Amniotic epithelial cell (primary cell): ENCODE measurements at regions not wholly inside any gene's neighbourhood (a gene's known extent, or its start where the extent isn't known, plus 50 kb on each side); places are given as distances from the start of the nearest gene placed in this dataset.
A peak's percentile ranks its signal among the peaks of the same experiment; 100 is the strongest.
"Not testable (repeated sequence)": the region's sequence is repeated elsewhere in the genome, so short reads cannot be mapped to it uniquely, and the experiment has no call there.

Experiments
- DNase-seq: peaks from one replicate; pipeline ENCODE4 v3.0.0-alpha.2; 2010; ENCODE audit warnings: low read depth

- DNase-seq, result no peak
Measured at GRCh38 chr2:190584980-190585661, 50.6 kb upstream of the NEMP2 start.

- DNase-seq, result no peak
Measured at GRCh38 chr2:190587106-190587505, 52.6 kb upstream of the NEMP2 start.

GRCh38 chr2:190589008-190589407 is 54.5 kb upstream of the NEMP2 start:
- DNase-seq, result no peak

GRCh38 chr2:190591437-190591836 is 56.9 kb upstream of the NEMP2 start:
- DNase-seq, result no peak

GRCh38 chr2:190592831-190593230 is 56.1 kb upstream of the NAB1 start:
- DNase-seq, result no peak

GRCh38 chr2:190595879-190596278 is 53.0 kb upstream of the NAB1 start:
- DNase-seq, result not testable (repeated sequence)

- DNase-seq, result no peak
Measured at GRCh38 chr2:190596993-190597392, 51.9 kb upstream of the NAB1 start.

GRCh38 chr2:190598621-190599020 is 50.3 kb upstream of the NAB1 start:
- peak; percentile 55 for DNase-seq

GRCh38 chr2:190599073-190599472 is 49.8 kb upstream of the NAB1 start:
- DNase-seq, result peak; percentile 37
